A673 (cell line): ENCODE measurements at regions not wholly inside any gene's neighbourhood (a gene's known extent, or its start where the extent isn't known, plus 50 kb on each side); places are given as distances from the start of the nearest gene placed in this dataset.

Experiments used
- CTCF ChIP-seq: fragments of 300-800, 200-600 bp; sonication (generic); conservative IDR thresholded peaks from 2 replicates; pipeline ENCODE4 v1.5.1; 2017; ENCODE audit warnings: low read depth, mild to moderate bottlenecking, antibody characterized with exemption, low read length, moderate library complexity, mixed read lengths
- EZH2 ChIP-seq: fragments of 200-600 bp; sonication (generic); IDR thresholded peaks from 2 replicates; pipeline ENCODE4 v1.6.1; 2017; ENCODE audit warnings: borderline replicate concordance, low read depth, mild to moderate bottlenecking, mixed read lengths, antibody characterized with exemption, low read length; ENCODE audit not compliant: poor library complexity, severe bottlenecking

- TF ChIP-seq CTCF = no peak
- TF ChIP-seq EZH2 = no peak
Measured at GRCh38 chr9:1757186-1757585, 258.0 kb upstream of the SMARCA2 start.
